Mesenchymal stem cell (in vitro differentiated cells and primary cell): ENCODE measurements at regions not wholly inside any gene's neighbourhood (a gene's known extent, or its start where the extent isn't known, plus 50 kb on each side); places are given as distances from the start of the nearest gene placed in this dataset.
A peak's percentile ranks its signal among the peaks of the same experiment; 100 is the strongest.

ENCODE experiments used
- DNase-seq: peaks from one replicate; pipeline ENCODE4 v3.0.0-alpha.2; 2013
- H2AFZ ChIP-seq: one replicate; pipeline ENCODE4 v1.6.1; 2013; ENCODE audit warnings: low read depth, mild to moderate bottlenecking, control low read depth, inconsistent platforms, low read length, moderate library complexity
- H2AK5ac ChIP-seq: 2 replicates; pipeline ENCODE4 v1.6.1; 2013; ENCODE audit warnings: low read length, moderate library complexity, mild to moderate bottlenecking, inconsistent platforms; ENCODE audit not compliant: severe bottlenecking
- H2BK120ac ChIP-seq: one replicate; pipeline ENCODE4 v1.6.1; 2013; ENCODE audit warnings: low read depth, mild to moderate bottlenecking, inconsistent platforms, low read length, moderate library complexity
- H2BK12ac ChIP-seq, 2 experiments: one replicate each; pipeline ENCODE4 v1.6.1; 2013; ENCODE audit warnings: inconsistent platforms in 2 of 2, low read length in 2 of 2, mild to moderate bottlenecking in 2 of 2, moderate library complexity in 2 of 2, control low read depth in 1 of 2
- H2BK15ac ChIP-seq: one replicate; pipeline ENCODE4 v1.6.1; 2013; ENCODE audit warnings: mild to moderate bottlenecking, low read depth, inconsistent platforms; ENCODE audit not compliant: poor library complexity, severe bottlenecking
- H2BK5ac ChIP-seq: 2 replicates; pipeline ENCODE4 v1.6.1; 2013; ENCODE audit warnings: low read depth, mild to moderate bottlenecking, low read length, control low read depth, inconsistent platforms; ENCODE audit not compliant: poor library complexity, severe bottlenecking
- H3K14ac ChIP-seq, 2 experiments: one replicate each; pipeline ENCODE4 v1.6.1; 2013; ENCODE audit warnings: inconsistent platforms in 2 of 2, low read length in 2 of 2, control low read depth in 1 of 2, mild to moderate bottlenecking in 1 of 2, moderate library complexity in 1 of 2
- H3K18ac ChIP-seq, 2 experiments: one replicate each; pipeline ENCODE4 v1.6.1; 2013; ENCODE audit warnings: inconsistent platforms in 2 of 2, low read length in 2 of 2, control low read depth in 1 of 2, low read depth in 1 of 2, mild to moderate bottlenecking in 1 of 2
- H3K23ac ChIP-seq, 2 experiments: one replicate each; pipeline ENCODE4 v1.6.1; 2013; ENCODE audit warnings: inconsistent platforms in 2 of 2, low read length in 2 of 2, mild to moderate bottlenecking in 2 of 2, moderate library complexity in 2 of 2, control low read depth in 1 of 2
- H3K27ac ChIP-seq: 2 replicates; pipeline ENCODE4 v1.5.1; 2013; ENCODE audit warnings: mild to moderate bottlenecking, moderate library complexity, low read length, control low read depth, inconsistent platforms; ENCODE audit not compliant: poor library complexity, severe bottlenecking
- H3K27me3 ChIP-seq, 2 experiments: 2 replicates each; pipeline versions ENCODE4 v1.6.1 to v1.7.0; 2013; ENCODE audit warnings: low read length in 2 of 2, mild to moderate bottlenecking in 2 of 2, moderate library complexity in 2 of 2, control low read depth in 1 of 2, inconsistent platforms in 1 of 2; ENCODE audit not compliant: control insufficient read depth in 1 of 2, insufficient read depth in 1 of 2
- H3K36me3 ChIP-seq, 2 experiments: 2 replicates each; pipeline versions ENCODE4 v1.6.1 to v1.7.0; 2013; ENCODE audit warnings: low read length in 2 of 2, control low read depth in 1 of 2, inconsistent platforms in 1 of 2, low read depth in 1 of 2, mild to moderate bottlenecking in 1 of 2; ENCODE audit not compliant: insufficient read depth in 2 of 2, control insufficient read depth in 1 of 2
- H3K4ac ChIP-seq, 2 experiments: one replicate each; pipeline ENCODE4 v1.6.1; 2013; ENCODE audit warnings: inconsistent platforms in 2 of 2, low read length in 2 of 2, mild to moderate bottlenecking in 2 of 2, moderate library complexity in 2 of 2, control low read depth in 1 of 2, low read depth in 1 of 2
- H3K4me1 ChIP-seq: 2 replicates; pipeline ENCODE4 v1.6.1; 2013; ENCODE audit warnings: low read depth, low read length, control low read depth; ENCODE audit not compliant: control insufficient read depth, insufficient read depth
- H3K4me2 ChIP-seq: 2 replicates; pipeline ENCODE4 v1.6.1; 2013; ENCODE audit warnings: low read length, mild to moderate bottlenecking, inconsistent platforms; ENCODE audit not compliant: poor library complexity, severe bottlenecking
- H3K4me3 ChIP-seq, 2 experiments: 2 replicates each; pipeline versions ENCODE4 v1.5.1 to v1.7.0; 2013; ENCODE audit warnings: low read length in 2 of 2, mild to moderate bottlenecking in 2 of 2, control low read depth in 1 of 2, low read depth in 1 of 2; ENCODE audit not compliant: insufficient read depth in 1 of 2
- H3K79me1 ChIP-seq: replicated peaks from 2 replicates; pipeline ENCODE4 v1.6.1; 2013; ENCODE audit warnings: mild to moderate bottlenecking, control low read depth, low read length, inconsistent platforms; ENCODE audit not compliant: poor library complexity, severe bottlenecking
- H3K9ac ChIP-seq: 2 replicates; pipeline ENCODE4 v1.7.0; 2013; ENCODE audit warnings: mild to moderate bottlenecking, low read length, moderate library complexity
- H3K9me3 ChIP-seq: 2 replicates; pipeline ENCODE4 v1.7.0; 2013; ENCODE audit warnings: mild to moderate bottlenecking, low read length; ENCODE audit not compliant: control insufficient read depth
- H4K8ac ChIP-seq: one replicate; pipeline ENCODE4 v1.6.1; 2013; ENCODE audit warnings: inconsistent platforms, mild to moderate bottlenecking, low read length, moderate library complexity
- H4K91ac ChIP-seq: one replicate; pipeline ENCODE4 v1.6.1; 2013; ENCODE audit warnings: mild to moderate bottlenecking, low read length, inconsistent platforms
- WGBS: methylation state at CpG from one replicate; pipeline ENCODE4 v1.1.7; 2013; ENCODE audit warnings: mixed read lengths; 5-methylcytosine and 5-hydroxymethylcytosine counted together

- no peak overlapping the region for H2BK12ac ChIP-seq
- H3K36me3 ChIP-seq = no peaks in the 10 kb centered on the region
- no peak overlapping the region for H3K14ac ChIP-seq
- H3K9ac ChIP-seq = peak overlapping the region; percentile 4
- H3K27me3 ChIP-seq = no peaks in the 10 kb centered on the region
- no peak overlapping the region for H3K27ac ChIP-seq
- H2BK15ac ChIP-seq = no peak overlapping the region
- no peaks in the 10 kb centered on the region for H3K9me3 ChIP-seq
- no peak overlapping the region for H2AFZ ChIP-seq
- H3K79me1 ChIP-seq = no peaks in the 10 kb centered on the region
- H3K4ac ChIP-seq = no peak overlapping the region
- H3K4me2 ChIP-seq = no peak overlapping the region
- peak; percentile 37 for DNase-seq
- no peak overlapping the region for H4K91ac ChIP-seq
- 77% methylated on average over 12 of the region's 13 CpGs for WGBS
- H3K4me1 ChIP-seq = no peaks in the 10 kb centered on the region
- no peak overlapping the region for H2AK5ac ChIP-seq
- H2BK120ac ChIP-seq = no peak overlapping the region
- no peak overlapping the region for H2BK5ac ChIP-seq
- no peak overlapping the region for H3K23ac ChIP-seq
- H3K4me3 ChIP-seq = no peak overlapping the region
- H3K18ac ChIP-seq = no peak overlapping the region
- no peak overlapping the region for H4K8ac ChIP-seq
Observed at GRCh38 chr1:70685300-70686286, 274.5 kb downstream of the CTH start.

- no peaks in the 10 kb centered on the region for H3K4me1 ChIP-seq
- no peak overlapping the region for H4K8ac ChIP-seq
- H2BK12ac ChIP-seq = no peak overlapping the region
- no peaks in the 10 kb centered on the region for H3K27me3 ChIP-seq
- H3K9me3 ChIP-seq = no peaks in the 10 kb centered on the region
- no peak overlapping the region for H3K14ac ChIP-seq
- H3K4me3 ChIP-seq = no peak overlapping the region
- WGBS = no CpG with 5 or more reads among the region's 1 CpG
- no peak overlapping the region for H2BK15ac ChIP-seq
- DNase-seq = no peak
- H3K4me2 ChIP-seq = no peak overlapping the region
- no peaks in the 10 kb centered on the region for H3K79me1 ChIP-seq
- no peak overlapping the region for H3K4ac ChIP-seq
- H3K9ac ChIP-seq = no peak overlapping the region
- H2BK120ac ChIP-seq = no peak overlapping the region
- H4K91ac ChIP-seq = no peak overlapping the region
- H2AFZ ChIP-seq = no peak overlapping the region
- H3K18ac ChIP-seq = no peak overlapping the region
- no peak overlapping the region for H2AK5ac ChIP-seq
- no peaks in the 10 kb centered on the region for H3K36me3 ChIP-seq
- no peak overlapping the region for H3K23ac ChIP-seq
- H3K27ac ChIP-seq = no peak overlapping the region
- no peak overlapping the region for H2BK5ac ChIP-seq
Observed at GRCh38 chr1:70688580-70688979, 277.5 kb downstream of the CTH start.

GRCh38 chr1:70706381-70707037 is 295.4 kb downstream of the CTH start:
- Histone ChIP-seq H3K27ac (no peak overlapping the region), H4K91ac (no peak overlapping the region), H2BK15ac (no peak overlapping the region), H3K9ac (peak overlapping the region; percentile 79), H3K79me1 (no peaks in the 10 kb centered on the region), H2AK5ac (peak overlapping the region; percentile 13), H2BK120ac (no peak overlapping the region), H2BK12ac (no peak overlapping the region), H3K4ac (no peak overlapping the region), H3K23ac (no peak overlapping the region), H3K4me1 (no peaks in the 10 kb centered on the region), H3K27me3 (no peaks in the 10 kb centered on the region), H3K4me2 (no peak overlapping the region), H3K4me3 (peak overlapping the region; percentile 20 to 74), H3K18ac (no peak overlapping the region), H3K36me3 (no peaks in the 10 kb centered on the region), H2AFZ (no peak overlapping the region), H4K8ac (peak overlapping the region; percentile 28), H3K14ac (no peak overlapping the region), H3K9me3 (peaks cover 8% of the 10 kb centered on the region), H2BK5ac (no peak overlapping the region)
- no peak for DNase-seq
- WGBS = 56% methylated on average over 32 of the region's 33 CpGs

- Histone ChIP-seq H3K36me3 (no peaks in the 10 kb centered on the region), H3K14ac (no peak overlapping the region), H4K91ac (no peak overlapping the region), H2BK120ac (no peak overlapping the region), H2BK5ac (no peak overlapping the region), H3K27me3 (no peaks in the 10 kb centered on the region), H3K9ac (peak overlapping the region; percentile 79), H4K8ac (no peak overlapping the region), H2BK15ac (no peak overlapping the region), H2BK12ac (no peak overlapping the region), H2AFZ (no peak overlapping the region), H2AK5ac (no peak overlapping the region), H3K4me3 (peak overlapping the region in 1 of 2 experiments; percentile 74), H3K4ac (no peak overlapping the region), H3K9me3 (peaks cover 8% of the 10 kb centered on the region), H3K79me1 (no peaks in the 10 kb centered on the region), H3K4me2 (no peak overlapping the region), H3K4me1 (no peaks in the 10 kb centered on the region), H3K27ac (no peak overlapping the region), H3K18ac (no peak overlapping the region), H3K23ac (no peak overlapping the region)
- no peak for DNase-seq
Observed at GRCh38 chr1:70707214-70707613, 296.1 kb downstream of the CTH start.
